ENCODE measurements at regions not wholly inside any gene's neighbourhood (a gene's known extent, or its start where the extent isn't known, plus 50 kb on each side); places are given as distances from the start of the nearest gene placed in this dataset.

- Mint-ChIP-seq H3K9me3 (no peaks in the 10 kb centered on the region), H3K27me3 (peaks cover 20 to 47% of the 10 kb centered on the region in 2 donors), H3K4me1 (no peaks in the 10 kb centered on the region), H3K27ac (no peak overlapping the region), H3K4me3 (no peak overlapping the region), H3K36me3 (no peaks in the 10 kb centered on the region)
- Histone ChIP-seq H3K27ac (ENCODE audit: low read depth, low read length) (no peak overlapping the region), H3K4me1 (ENCODE audit: insufficient read depth, low read length) (no peaks in the 10 kb centered on the region), H3K9me3 (ENCODE audit: low read length) (no peaks in the 10 kb centered on the region), H3K36me3 (ENCODE audit: insufficient read depth, low read length) (no peaks in the 10 kb centered on the region), H3K4me3 (ENCODE audit: low read length) (no peak overlapping the region), H3K27me3 (ENCODE audit: insufficient read depth, low read length, poor library complexity, severe bottlenecking) (no peaks in the 10 kb centered on the region)
- POLR2A ChIA-PET: no interaction called here
- DNase-seq: no peak
- CTCF ChIA-PET: interaction anchor here (1.0 kb wide), 1 partner anchor 113 kb away, joined by 4 read pairs; the partner anchor contains the start of gene FOXD2
Measured at GRCh38 chr1:47550929-47551328, 113.1 kb downstream of the FOXD2 start.

GRCh38 chr1:47551971-47552528, 114.2 kb downstream of the FOXD2 start:
- H3K4me1 ChIP-seq (ENCODE audit: insufficient read depth, low read length): no peaks in the 10 kb centered on the region
- Mint-ChIP-seq H3K27ac (no peak overlapping the region), H3K4me1 (no peaks in the 10 kb centered on the region), H3K36me3 (no peaks in the 10 kb centered on the region), H3K4me3 (no peak overlapping the region), H3K9me3 (no peaks in the 10 kb centered on the region), H3K27me3 (peaks cover 17 to 44% of the 10 kb centered on the region in 2 donors)
- ChIA-PET CTCF (no interaction called here), POLR2A (no interaction called here)
- no peak overlapping the region for H3K4me3 ChIP-seq (ENCODE audit: low read length)
- no peak overlapping the region for H3K27ac ChIP-seq (ENCODE audit: low read depth, low read length)
- no peak for DNase-seq
- H3K36me3 ChIP-seq (ENCODE audit: insufficient read depth, low read length): no peaks in the 10 kb centered on the region
- no peaks in the 10 kb centered on the region for H3K27me3 ChIP-seq (ENCODE audit: insufficient read depth, low read length, poor library complexity, severe bottlenecking)
- no peaks in the 10 kb centered on the region for H3K9me3 ChIP-seq (ENCODE audit: low read length)

GRCh38 chr1:47554082-47554481, 116.2 kb downstream of the FOXD2 start:
- CTCF ChIA-PET: no interaction called here

GRCh38 chr1:47554901-47555300, 117.1 kb downstream of the FOXD2 start:
- Histone ChIP-seq H3K4me1 (ENCODE audit: insufficient read depth, low read length) (no peaks in the 10 kb centered on the region), H3K27me3 (ENCODE audit: insufficient read depth, low read length, poor library complexity, severe bottlenecking) (no peaks in the 10 kb centered on the region), H3K9me3 (ENCODE audit: low read length) (no peaks in the 10 kb centered on the region), H3K27ac (ENCODE audit: low read depth, low read length) (no peak overlapping the region), H3K36me3 (ENCODE audit: insufficient read depth, low read length) (no peaks in the 10 kb centered on the region), H3K4me3 (ENCODE audit: low read length) (no peak overlapping the region)
- ChIA-PET CTCF (no interaction called here), POLR2A (no interaction called here)
- H3K4me3 Mint-ChIP-seq: no peak overlapping the region
- H3K9me3 Mint-ChIP-seq: no peaks in the 10 kb centered on the region
- no peak overlapping the region for H3K27ac Mint-ChIP-seq
- H3K4me1 Mint-ChIP-seq: no peaks in the 10 kb centered on the region
- DNase-seq: no peak
- H3K27me3 Mint-ChIP-seq: peaks cover 19 to 36% of the 10 kb centered on the region in 2 donors
- no peaks in the 10 kb centered on the region for H3K36me3 Mint-ChIP-seq

More at GRCh38 chr1:47554082-47554481, 116.2 kb downstream of the FOXD2 start:
- H3K36me3 ChIP-seq (ENCODE audit: insufficient read depth, low read length): no peaks in the 10 kb centered on the region
- H3K27me3 ChIP-seq (ENCODE audit: insufficient read depth, low read length, poor library complexity, severe bottlenecking): no peaks in the 10 kb centered on the region
- Mint-ChIP-seq H3K27ac (no peak overlapping the region), H3K27me3 (peaks cover 17 to 37% of the 10 kb centered on the region in 2 donors), H3K9me3 (no peaks in the 10 kb centered on the region), H3K36me3 (no peaks in the 10 kb centered on the region), H3K4me1 (no peaks in the 10 kb centered on the region), H3K4me3 (no peak overlapping the region)
- no peak for DNase-seq
- H3K27ac ChIP-seq (ENCODE audit: low read depth, low read length): no peak overlapping the region
- POLR2A ChIA-PET: no interaction called here
- H3K4me3 ChIP-seq (ENCODE audit: low read length): no peak overlapping the region
- no peaks in the 10 kb centered on the region for H3K4me1 ChIP-seq (ENCODE audit: insufficient read depth, low read length)
- no peaks in the 10 kb centered on the region for H3K9me3 ChIP-seq (ENCODE audit: low read length)

DNA sequence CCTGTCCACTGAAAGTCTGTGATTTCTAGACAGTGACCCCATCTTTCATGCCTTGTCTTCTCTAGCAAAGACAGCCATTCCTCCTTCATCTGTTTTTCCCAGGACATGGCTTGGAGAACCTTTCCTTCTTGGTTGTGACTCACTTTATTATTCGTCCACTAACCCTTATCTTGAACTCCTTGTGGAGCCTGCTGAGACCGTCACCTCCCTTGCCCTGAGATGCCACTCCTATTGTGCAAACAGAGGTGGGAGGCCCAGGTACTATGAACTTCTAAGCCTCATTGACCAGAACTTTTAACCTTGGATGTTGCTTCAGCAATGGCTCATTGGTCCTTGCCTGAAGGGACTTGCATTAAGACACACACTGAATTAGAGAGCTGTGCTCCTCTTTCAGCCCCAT, 117.5 kb downstream of the FOXD2 start:
- H3K27me3 Mint-ChIP-seq: peaks cover 18 to 38% of the 10 kb centered on the region in 2 donors
- Histone ChIP-seq H3K27me3 (ENCODE audit: insufficient read depth, low read length, poor library complexity, severe bottlenecking) (no peaks in the 10 kb centered on the region), H3K9me3 (ENCODE audit: low read length) (no peaks in the 10 kb centered on the region), H3K36me3 (ENCODE audit: insufficient read depth, low read length) (no peaks in the 10 kb centered on the region), H3K4me1 (ENCODE audit: insufficient read depth, low read length) (no peaks in the 10 kb centered on the region), H3K27ac (ENCODE audit: low read depth, low read length) (no peak overlapping the region), H3K4me3 (ENCODE audit: low read length) (no peak overlapping the region)
- no peaks in the 10 kb centered on the region for H3K4me1 Mint-ChIP-seq
- no peaks in the 10 kb centered on the region for H3K36me3 Mint-ChIP-seq
- POLR2A ChIA-PET: no interaction called here
- no peaks in the 10 kb centered on the region for H3K9me3 Mint-ChIP-seq
- CTCF ChIA-PET: no interaction called here
- H3K27ac Mint-ChIP-seq: no peak overlapping the region
- DNase-seq: no peak
- no peak overlapping the region for H3K4me3 Mint-ChIP-seq

GRCh38 chr1:47555841-47556560, 118.2 kb downstream of the FOXD2 start:
- ChIA-PET CTCF (no interaction called here), POLR2A (no interaction called here)
- no peak overlapping the region for H3K4me3 Mint-ChIP-seq
- H3K36me3 ChIP-seq (ENCODE audit: insufficient read depth, low read length): no peaks in the 10 kb centered on the region
- H3K27me3 ChIP-seq (ENCODE audit: insufficient read depth, low read length, poor library complexity, severe bottlenecking): no peaks in the 10 kb centered on the region
- peaks cover 22 to 40% of the 10 kb centered on the region in 2 donors for H3K27me3 Mint-ChIP-seq
- no peaks in the 10 kb centered on the region for H3K4me1 ChIP-seq (ENCODE audit: insufficient read depth, low read length)
- H3K27ac ChIP-seq (ENCODE audit: low read depth, low read length): no peak overlapping the region
- H3K4me3 ChIP-seq (ENCODE audit: low read length): no peak overlapping the region
- no peak for DNase-seq
- no peaks in the 10 kb centered on the region for H3K36me3 Mint-ChIP-seq
- H3K9me3 ChIP-seq (ENCODE audit: low read length): no peaks in the 10 kb centered on the region
- H3K4me1 Mint-ChIP-seq: no peaks in the 10 kb centered on the region
- H3K9me3 Mint-ChIP-seq: no peaks in the 10 kb centered on the region
- H3K27ac Mint-ChIP-seq: no peak overlapping the region

GRCh38 chr1:47557066-47557465, 119.2 kb downstream of the FOXD2 start:
- H3K9me3 Mint-ChIP-seq: no peaks in the 10 kb centered on the region
- ChIA-PET POLR2A (no interaction called here), CTCF (no interaction called here)

DNA sequence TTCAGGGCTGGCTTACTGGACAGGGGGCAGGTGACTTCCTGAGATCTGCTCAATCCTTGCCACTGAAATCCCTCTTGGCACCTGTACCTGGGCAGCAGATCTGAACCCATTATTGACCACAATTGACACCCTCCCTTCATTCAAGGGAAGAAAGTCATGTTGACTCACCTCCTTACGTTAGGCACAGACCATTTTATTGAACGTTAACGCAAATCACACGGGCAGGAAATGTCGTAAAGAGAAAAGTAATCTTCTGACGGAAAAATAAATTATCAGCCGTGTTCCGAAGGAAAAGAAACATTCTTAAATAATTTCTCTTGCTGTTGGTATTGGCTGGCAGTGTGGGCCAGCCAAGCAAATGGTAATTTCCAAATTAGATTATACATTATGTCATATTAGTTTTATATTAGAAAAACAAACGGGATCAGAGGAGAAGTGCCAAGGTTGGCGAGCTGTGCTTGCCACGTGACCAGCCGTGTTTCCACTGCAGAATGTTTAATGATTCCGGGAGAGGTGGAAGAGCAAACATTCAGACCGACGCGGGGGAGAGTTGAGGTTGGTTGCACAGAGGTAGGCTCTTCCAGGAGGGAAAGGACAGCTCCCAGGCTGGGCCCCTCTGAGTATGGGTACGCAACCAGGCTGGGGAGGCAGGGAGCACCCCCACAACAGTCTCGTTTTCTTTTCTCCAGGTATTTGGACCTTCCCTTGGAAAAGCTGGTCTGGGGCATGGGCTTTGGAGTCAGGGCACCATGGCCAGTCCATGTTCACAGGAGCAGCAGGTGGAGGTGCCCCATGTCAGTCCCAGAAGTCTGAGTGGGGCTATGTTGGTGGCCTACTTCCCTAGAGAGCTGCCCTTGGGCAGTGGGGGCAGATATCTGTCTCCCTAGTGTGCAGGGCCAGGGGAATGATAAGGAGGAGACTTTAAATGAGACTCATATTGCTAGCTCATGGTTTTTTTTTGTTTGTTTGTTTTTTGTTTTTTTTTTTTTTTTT, 121.1 kb downstream of the FOXD2 start:
- H3K27ac ChIP-seq (ENCODE audit: low read depth, low read length): no peak overlapping the region
- H3K4me3 Mint-ChIP-seq: no peak overlapping the region
- CTCF ChIA-PET: no interaction called here
- peaks cover 13 to 14% of the 10 kb centered on the region in 2 donors for H3K27me3 Mint-ChIP-seq
- H3K27ac Mint-ChIP-seq: no peak overlapping the region
- no peaks in the 10 kb centered on the region for H3K36me3 ChIP-seq (ENCODE audit: insufficient read depth, low read length)
- H3K4me1 Mint-ChIP-seq: peaks cover 0 to 1% (median 0%) of the 10 kb centered on the region in 3 donors
- H3K4me1 ChIP-seq (ENCODE audit: insufficient read depth, low read length): no peaks in the 10 kb centered on the region
- no peaks in the 10 kb centered on the region for H3K9me3 ChIP-seq (ENCODE audit: low read length)
- H3K27me3 ChIP-seq (ENCODE audit: insufficient read depth, low read length, poor library complexity, severe bottlenecking): no peaks in the 10 kb centered on the region
- H3K36me3 Mint-ChIP-seq: no peaks in the 10 kb centered on the region
- H3K9me3 Mint-ChIP-seq: no peaks in the 10 kb centered on the region
- POLR2A ChIA-PET: no interaction called here
- DNase-seq: no peak
- no peak overlapping the region for H3K4me3 ChIP-seq (ENCODE audit: low read length)

More at GRCh38 chr1:47557066-47557465, 119.2 kb downstream of the FOXD2 start:
- Mint-ChIP-seq H3K36me3 (no peaks in the 10 kb centered on the region), H3K4me3 (no peak overlapping the region), H3K4me1 (no peaks in the 10 kb centered on the region), H3K27me3 (peaks cover 25 to 31% of the 10 kb centered on the region in 2 donors), H3K27ac (no peak overlapping the region)
- Histone ChIP-seq H3K27me3 (ENCODE audit: insufficient read depth, low read length, poor library complexity, severe bottlenecking) (no peaks in the 10 kb centered on the region), H3K27ac (ENCODE audit: low read depth, low read length) (no peak overlapping the region), H3K36me3 (ENCODE audit: insufficient read depth, low read length) (no peaks in the 10 kb centered on the region), H3K4me3 (ENCODE audit: low read length) (no peak overlapping the region), H3K4me1 (ENCODE audit: insufficient read depth, low read length) (no peaks in the 10 kb centered on the region), H3K9me3 (ENCODE audit: low read length) (no peaks in the 10 kb centered on the region)
- DNase-seq: no peak

Data from CD8-positive, alpha-beta memory T cell (primary cell).